ENCODE measurements at regions not wholly inside any gene's neighbourhood (a gene's known extent, or its start where the extent isn't known, plus 50 kb on each side); places are given as distances from the start of the nearest gene placed in this dataset.

DNA sequence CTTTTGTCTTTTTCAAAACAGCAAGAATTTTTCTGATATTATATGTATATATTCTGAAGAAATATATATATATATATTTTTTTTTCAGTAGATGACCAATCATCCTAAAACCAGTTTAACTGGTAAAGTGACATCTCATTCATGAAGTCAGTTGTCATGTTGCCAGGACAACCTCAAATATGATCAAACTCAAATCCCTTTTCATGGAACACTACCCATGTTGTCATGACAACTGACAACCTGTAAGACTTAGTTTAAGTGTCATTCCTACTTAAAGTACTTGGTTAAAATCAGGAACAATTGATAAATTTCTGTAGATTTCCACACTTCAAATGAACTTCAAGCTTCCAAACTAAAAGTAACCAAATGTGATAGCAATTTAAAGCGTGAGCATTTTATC lies 101.8 kb upstream of the ERBB4 start:
- TF ChIP-seq POLR2A (IDR thresholded peaks at IDR 0.05; ENCODE audit: low read depth, low read length) (no peak), POLR2AphosphoS5 (IDR thresholded peaks at IDR 0.05; ENCODE audit: insufficient read depth, low read depth, low read length) (no peak), EZH2 (IDR thresholded peaks at IDR 0.05; ENCODE audit: borderline replicate concordance, low read depth, low read length, severe bottlenecking) (no peak), GATA2 (IDR thresholded peaks at IDR 0.05; ENCODE audit: insufficient read depth, insufficient read length, low read depth, low read length) (no peak), FOS (IDR thresholded peaks at IDR 0.05; ENCODE audit: borderline replicate concordance, insufficient read depth, low read length) (no peak), JUN (IDR thresholded peaks at IDR 0.05; ENCODE audit: borderline replicate concordance, insufficient read depth, insufficient read length, low read depth) (no peak), MYC (IDR thresholded peaks at IDR 0.05; ENCODE audit: low read depth, low read length) (no peak)
- TF ChIP-seq, protein P1, sequence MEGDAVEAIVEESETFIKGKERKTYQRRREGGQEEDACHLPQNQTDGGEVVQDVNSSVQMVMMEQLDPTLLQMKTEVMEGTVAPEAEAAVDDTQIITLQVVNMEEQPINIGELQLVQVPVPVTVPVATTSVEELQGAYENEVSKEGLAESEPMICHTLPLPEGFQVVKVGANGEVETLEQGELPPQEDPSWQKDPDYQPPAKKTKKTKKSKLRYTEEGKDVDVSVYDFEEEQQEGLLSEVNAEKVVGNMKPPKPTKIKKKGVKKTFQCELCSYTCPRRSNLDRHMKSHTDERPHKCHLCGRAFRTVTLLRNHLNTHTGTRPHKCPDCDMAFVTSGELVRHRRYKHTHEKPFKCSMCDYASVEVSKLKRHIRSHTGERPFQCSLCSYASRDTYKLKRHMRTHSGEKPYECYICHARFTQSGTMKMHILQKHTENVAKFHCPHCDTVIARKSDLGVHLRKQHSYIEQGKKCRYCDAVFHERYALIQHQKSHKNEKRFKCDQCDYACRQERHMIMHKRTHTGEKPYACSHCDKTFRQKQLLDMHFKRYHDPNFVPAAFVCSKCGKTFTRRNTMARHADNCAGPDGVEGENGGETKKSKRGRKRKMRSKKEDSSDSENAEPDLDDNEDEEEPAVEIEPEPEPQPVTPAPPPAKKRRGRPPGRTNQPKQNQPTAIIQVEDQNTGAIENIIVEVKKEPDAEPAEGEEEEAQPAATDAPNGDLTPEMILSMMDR (IDR thresholded peaks at IDR 0.05; ENCODE audit: extremely low read depth in 1 of 2, insufficient read depth in 1 of 2, low read depth in 1 of 2, low read length in 2 of 2), result no peak
- TF ChIP-seq, protein P2, sequence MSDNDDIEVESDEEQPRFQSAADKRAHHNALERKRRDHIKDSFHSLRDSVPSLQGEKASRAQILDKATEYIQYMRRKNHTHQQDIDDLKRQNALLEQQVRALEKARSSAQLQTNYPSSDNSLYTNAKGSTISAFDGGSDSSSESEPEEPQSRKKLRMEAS (IDR thresholded peaks at IDR 0.05; ENCODE audit: insufficient read depth, insufficient read length), result no peak
